ENCODE measurements at regions not wholly inside any gene's neighbourhood (a gene's known extent, or its start where the extent isn't known, plus 50 kb on each side); places are given as distances from the start of the nearest gene placed in this dataset.

- DNase-seq, result no peak
- Histone ChIP-seq H3K9me3 (peaks cover 0 to 13% of the 10 kb centered on the region in 2 donors), H3K4me3 (no peak overlapping the region), H3K27me3 (no peaks in the 10 kb centered on the region), H3K36me3 (no peaks in the 10 kb centered on the region), H3K27ac (no peak overlapping the region), H3K4me1 (no peaks in the 10 kb centered on the region)
- no peak for ATAC-seq
- intact Hi-C loops (cut with DNase I), result no loop called here
- TF ChIP-seq, protein P1, sequence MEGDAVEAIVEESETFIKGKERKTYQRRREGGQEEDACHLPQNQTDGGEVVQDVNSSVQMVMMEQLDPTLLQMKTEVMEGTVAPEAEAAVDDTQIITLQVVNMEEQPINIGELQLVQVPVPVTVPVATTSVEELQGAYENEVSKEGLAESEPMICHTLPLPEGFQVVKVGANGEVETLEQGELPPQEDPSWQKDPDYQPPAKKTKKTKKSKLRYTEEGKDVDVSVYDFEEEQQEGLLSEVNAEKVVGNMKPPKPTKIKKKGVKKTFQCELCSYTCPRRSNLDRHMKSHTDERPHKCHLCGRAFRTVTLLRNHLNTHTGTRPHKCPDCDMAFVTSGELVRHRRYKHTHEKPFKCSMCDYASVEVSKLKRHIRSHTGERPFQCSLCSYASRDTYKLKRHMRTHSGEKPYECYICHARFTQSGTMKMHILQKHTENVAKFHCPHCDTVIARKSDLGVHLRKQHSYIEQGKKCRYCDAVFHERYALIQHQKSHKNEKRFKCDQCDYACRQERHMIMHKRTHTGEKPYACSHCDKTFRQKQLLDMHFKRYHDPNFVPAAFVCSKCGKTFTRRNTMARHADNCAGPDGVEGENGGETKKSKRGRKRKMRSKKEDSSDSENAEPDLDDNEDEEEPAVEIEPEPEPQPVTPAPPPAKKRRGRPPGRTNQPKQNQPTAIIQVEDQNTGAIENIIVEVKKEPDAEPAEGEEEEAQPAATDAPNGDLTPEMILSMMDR (IDR thresholded peaks at IDR 0.05), result no peak
Observed at GRCh38 chr10:9875353-9875752, 1142.3 kb upstream of the CELF2 start.

DNA sequence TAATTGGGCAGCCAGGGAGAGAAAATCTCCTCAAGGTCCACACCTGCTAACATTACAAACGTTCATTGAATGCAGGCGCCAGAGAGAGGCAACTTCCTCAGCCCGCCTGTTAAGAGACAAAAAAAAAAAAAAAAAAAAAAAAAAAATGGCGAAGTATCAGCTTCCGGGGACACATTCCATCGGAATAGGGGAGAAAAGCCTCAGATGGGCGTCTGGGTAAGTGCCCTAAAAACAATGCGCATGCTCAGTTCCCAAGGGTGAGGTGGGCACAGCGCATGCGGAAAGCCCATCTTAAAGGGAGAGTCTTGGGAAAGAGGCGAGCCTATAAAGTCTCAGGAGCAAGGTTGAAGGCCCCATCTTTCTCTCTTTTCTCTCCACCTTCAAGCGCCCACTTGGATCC lies 1139.7 kb upstream of the CELF2 start:
- Histone ChIP-seq H3K27ac (no peak overlapping the region), H3K36me3 (no peaks in the 10 kb centered on the region), H3K4me1 (no peaks in the 10 kb centered on the region), H3K4me3 (no peak overlapping the region), H3K9me3 (peaks cover 0 to 26% of the 10 kb centered on the region in 2 donors), H3K27me3 (no peaks in the 10 kb centered on the region)
- DNase-seq, result no peak
- ATAC-seq, result no peak
- TF ChIP-seq, protein P1 (IDR thresholded peaks at IDR 0.05), result no peak
- intact Hi-C loops (cut with DNase I), result no loop called here

GRCh38 chr10:9878383-9878782 lies 1139.3 kb upstream of the CELF2 start:
- TF ChIP-seq, protein P1 (IDR thresholded peaks at IDR 0.05), result no peak
- peaks cover 0 to 30% of the 10 kb centered on the region in 2 donors for H3K9me3 ChIP-seq
- H3K27ac ChIP-seq, result no peak overlapping the region
- H3K27me3 ChIP-seq, result no peaks in the 10 kb centered on the region
- ATAC-seq, result no peak
- H3K36me3 ChIP-seq, result no peaks in the 10 kb centered on the region
- no peak for DNase-seq
- H3K4me3 ChIP-seq, result no peak overlapping the region
- intact Hi-C loops (cut with DNase I), result no loop called here
- no peaks in the 10 kb centered on the region for H3K4me1 ChIP-seq

- TF ChIP-seq, protein P1 (IDR thresholded peaks at IDR 0.05), result no peak
- Histone ChIP-seq H3K27me3 (no peaks in the 10 kb centered on the region), H3K4me3 (no peak overlapping the region), H3K4me1 (no peaks in the 10 kb centered on the region), H3K9me3 (peaks cover 0 to 21% of the 10 kb centered on the region in 2 donors), H3K36me3 (no peaks in the 10 kb centered on the region), H3K27ac (no peak overlapping the region)
- no peak for DNase-seq
- intact Hi-C loops (cut with DNase I), result no loop called here
- no peak for ATAC-seq
Observed at GRCh38 chr10:9885761-9886160, 1131.9 kb upstream of the CELF2 start.

GRCh38 chr10:9886772-9887171 lies 1130.9 kb upstream of the CELF2 start:
- Histone ChIP-seq H3K4me3 (no peak overlapping the region), H3K27ac (no peak overlapping the region), H3K9me3 (peaks cover 0 to 19% of the 10 kb centered on the region in 2 donors), H3K27me3 (no peaks in the 10 kb centered on the region), H3K4me1 (no peaks in the 10 kb centered on the region), H3K36me3 (no peaks in the 10 kb centered on the region)
- DNase-seq, result no peak
- no peak for ATAC-seq
- intact Hi-C loops (cut with DNase I), result no loop called here
- TF ChIP-seq, protein P1 (IDR thresholded peaks at IDR 0.05), result no peak
